HG02623 (cell line): ENCODE measurements at regions not wholly inside any gene's neighbourhood (a gene's known extent, or its start where the extent isn't known, plus 50 kb on each side); places are given as distances from the start of the nearest gene placed in this dataset.

Source experiments
- ATAC-seq: cut with Tn5 transposase; IDR thresholded peaks from one replicate; pipeline ENCODE4 v1.9.1; 2021; ENCODE audit warnings: moderate library complexity; ENCODE audit not compliant: unreplicated experiment

- no peak for ATAC-seq
These were observed 172.1 kb upstream of the DACH1 start for GRCh38 chr13:72039126-72039525.

- no peak for ATAC-seq
These were observed 163.0 kb upstream of the DACH1 start for GRCh38 chr13:72029981-72030380.

GRCh38 chr13:72025836-72026235 is 158.8 kb upstream of the DACH1 start:
- ATAC-seq = no peak

GRCh38 chr13:72023895-72024294 is 156.9 kb upstream of the DACH1 start:
- ATAC-seq = no peak

DNA sequence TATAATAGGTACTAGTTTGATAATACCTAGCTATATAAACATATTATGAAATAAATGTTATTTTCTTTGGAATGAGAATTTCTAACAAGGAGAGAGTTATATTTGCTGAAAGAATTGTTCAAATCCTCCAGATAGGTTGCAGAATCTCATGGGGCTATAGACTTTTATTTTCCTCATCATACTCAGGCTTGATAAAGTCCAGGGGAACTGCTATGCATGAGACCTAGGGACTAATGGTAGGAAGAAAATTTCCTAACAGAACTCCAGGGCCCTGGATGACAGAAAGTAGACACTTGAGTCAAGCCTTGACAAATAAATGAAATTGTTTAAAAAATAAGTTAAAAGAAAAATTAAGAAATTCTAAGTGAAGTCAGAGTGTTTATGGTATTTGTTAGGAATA is 138.5 kb upstream of the DACH1 start:
- no peak for ATAC-seq

DNA sequence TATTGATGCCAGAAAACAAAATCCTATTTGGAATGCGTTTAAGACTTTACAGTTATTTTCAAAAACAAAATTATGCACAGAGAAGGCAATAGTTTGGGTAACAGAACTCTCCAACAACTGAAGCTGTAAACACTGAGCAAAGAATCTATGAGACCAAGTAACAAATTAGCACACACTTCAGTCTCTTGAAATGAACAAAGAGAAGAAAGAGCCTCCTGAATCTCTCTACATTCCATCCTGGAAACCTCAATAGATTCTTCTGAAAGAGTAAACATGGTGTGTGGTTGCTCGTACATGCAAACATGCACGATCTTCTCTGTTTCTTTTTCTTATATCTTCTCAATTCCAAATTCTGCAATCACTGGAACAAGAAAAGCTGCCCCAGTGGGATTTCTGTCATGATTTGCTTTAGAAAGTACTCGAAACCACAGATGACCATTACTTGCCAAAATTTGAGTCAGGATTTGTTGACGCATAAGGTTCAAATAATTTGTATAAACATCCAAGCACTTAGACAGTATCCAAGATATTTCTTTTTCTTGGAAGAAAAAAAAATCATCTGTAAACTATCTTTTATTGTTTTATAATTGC is 137.9 kb upstream of the DACH1 start:
- no peak for ATAC-seq

- ATAC-seq = no peak
These were observed 137.2 kb upstream of the DACH1 start for GRCh38 chr13:72004246-72004645.

GRCh38 chr13:71998223-71998622 is 131.2 kb upstream of the DACH1 start:
- ATAC-seq = no peak

DNA sequence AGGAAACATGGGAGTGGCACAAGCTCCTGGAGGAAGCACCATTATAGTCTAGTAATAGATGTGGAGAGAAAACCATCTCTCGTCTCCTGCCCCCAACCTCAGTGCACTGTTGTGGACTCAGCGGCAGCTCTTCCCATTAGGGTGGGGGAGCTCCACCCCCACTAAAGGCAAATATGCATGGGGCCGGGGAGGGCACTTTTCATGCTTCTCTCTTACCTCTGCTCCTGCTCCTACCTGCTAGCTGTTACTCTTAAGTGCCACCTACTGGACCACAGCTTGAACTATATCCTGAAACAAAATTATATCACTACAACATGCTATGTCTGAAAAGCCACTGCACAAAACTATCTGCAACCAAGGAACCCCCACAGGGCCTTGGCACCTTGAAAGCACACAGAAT is 112.6 kb upstream of the DACH1 start:
- no peak for ATAC-seq

DNA sequence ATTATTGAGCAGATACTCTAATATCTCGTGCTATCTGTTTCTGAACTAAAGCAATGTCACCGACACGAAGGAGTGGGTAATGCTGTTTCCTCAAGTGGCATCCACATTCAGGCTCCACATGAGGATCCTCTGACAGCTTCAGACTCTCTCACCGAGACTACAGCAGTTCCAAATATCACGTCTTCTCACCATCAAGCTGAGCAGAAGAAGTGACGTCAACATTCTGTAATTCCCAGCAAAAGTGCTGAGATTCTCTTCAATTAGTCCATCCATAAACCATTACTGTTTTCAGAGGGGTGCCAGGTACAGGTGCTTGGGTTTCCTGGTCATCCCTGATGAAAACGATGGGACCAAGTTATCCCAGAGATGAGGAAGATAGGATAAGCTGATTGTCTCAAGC is 110.0 kb upstream of the DACH1 start:
- ATAC-seq = no peak

GRCh38 chr13:71967990-71968389 is 101.0 kb upstream of the DACH1 start:
- ATAC-seq = no peak

DNA sequence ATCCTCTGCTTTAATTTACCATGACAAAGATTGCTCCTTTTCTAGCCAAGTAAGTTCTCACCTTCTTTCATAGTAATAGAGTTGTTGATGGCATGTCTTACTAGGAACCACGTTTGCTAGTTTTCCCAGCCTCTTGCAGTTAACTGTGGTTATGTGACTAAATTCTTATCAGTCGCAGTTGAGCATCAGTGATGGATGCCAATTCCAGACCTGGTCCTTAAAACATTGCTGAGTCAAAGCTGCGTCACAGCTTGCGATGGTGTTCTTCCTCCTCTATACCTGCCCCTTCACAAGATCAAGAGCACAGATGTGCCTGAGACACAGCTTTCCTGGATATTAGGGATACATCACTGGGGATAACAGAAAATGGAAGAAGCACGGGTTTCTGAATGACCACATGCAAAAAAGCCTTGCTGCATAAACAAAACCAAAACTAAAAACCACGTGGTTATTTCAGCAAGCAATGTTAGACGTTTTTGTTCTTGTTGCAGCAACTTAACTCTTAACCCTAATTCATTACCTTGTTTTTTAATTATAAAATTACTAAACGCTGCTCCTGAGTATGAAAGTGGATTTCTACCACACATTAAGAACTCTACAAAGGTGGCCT is 97.6 kb upstream of the DACH1 start:
- no peak for ATAC-seq

DNA sequence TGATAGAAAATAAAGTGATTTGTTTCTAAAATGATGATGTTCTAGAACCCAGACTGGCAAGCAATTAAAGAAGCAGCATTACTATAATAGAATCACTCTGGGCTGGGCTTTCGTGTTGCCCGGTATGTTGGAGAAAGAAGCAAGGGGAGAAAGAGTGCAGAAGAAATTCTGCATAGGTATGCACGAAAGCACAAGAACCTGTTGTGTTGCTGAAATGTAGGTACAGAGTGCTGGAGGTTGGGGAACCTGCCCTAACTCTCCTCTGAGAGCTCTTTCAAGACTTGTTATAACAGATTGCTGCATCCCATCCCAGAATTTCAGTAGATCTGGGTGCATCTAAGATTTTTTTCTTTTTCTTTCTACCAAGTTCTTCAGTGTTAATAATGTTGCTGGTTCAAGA is 95.7 kb upstream of the DACH1 start:
- ATAC-seq = no peak

DNA sequence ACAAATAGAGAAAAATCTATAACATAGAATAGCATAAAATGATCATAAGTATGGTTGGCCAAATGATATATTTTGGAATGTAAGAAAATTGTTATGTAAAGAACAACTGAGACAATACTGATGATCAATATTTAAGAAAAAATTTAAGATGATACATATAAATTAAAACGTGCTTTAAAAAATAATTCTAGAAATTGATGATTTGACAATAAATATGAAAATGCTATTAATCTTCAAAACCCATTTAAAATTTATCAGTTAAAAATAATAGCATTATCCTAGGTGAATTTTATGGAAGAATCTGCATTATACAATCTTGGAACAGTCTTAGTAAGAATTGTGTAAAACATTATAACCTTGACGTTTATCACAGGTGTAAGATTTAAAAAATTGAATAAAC is 95.1 kb upstream of the DACH1 start:
- no peak for ATAC-seq

- no peak for ATAC-seq
These were observed 82.4 kb upstream of the DACH1 start for GRCh38 chr13:71949441-71949840.

GRCh38 chr13:71939186-71939585 is 72.2 kb upstream of the DACH1 start:
- ATAC-seq = no peak

DNA sequence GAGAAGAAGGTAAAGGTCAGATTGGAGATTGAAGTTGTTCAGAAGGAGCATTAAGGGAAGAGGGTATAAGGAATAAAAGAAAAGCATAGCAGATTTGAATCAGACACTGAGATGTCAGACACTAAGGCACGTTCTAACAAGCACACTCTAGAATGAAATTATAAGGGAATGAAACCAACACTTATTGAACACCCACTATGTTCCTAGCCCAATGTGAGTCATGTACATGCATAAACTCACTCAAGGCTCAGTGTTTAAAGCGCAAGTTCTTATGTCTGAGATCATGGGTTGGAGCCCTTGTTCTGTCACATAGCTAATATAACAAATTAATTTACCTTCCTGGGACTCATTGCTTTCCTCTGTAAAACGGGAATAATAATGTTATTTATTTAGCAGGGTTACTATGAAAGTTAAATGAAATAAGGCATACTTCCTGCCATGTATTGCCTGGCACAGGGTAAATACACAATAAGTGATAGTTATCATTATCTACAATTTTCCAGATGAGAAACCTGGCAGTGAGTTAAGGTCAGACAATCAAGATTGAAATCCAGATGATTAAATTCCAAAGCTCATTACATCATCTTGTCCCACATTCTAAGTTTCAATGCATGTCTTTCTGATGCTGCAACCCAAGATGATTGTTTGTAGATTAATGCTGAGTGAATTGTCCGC is 68.3 kb upstream of the DACH1 start:
- no peak for ATAC-seq

DNA sequence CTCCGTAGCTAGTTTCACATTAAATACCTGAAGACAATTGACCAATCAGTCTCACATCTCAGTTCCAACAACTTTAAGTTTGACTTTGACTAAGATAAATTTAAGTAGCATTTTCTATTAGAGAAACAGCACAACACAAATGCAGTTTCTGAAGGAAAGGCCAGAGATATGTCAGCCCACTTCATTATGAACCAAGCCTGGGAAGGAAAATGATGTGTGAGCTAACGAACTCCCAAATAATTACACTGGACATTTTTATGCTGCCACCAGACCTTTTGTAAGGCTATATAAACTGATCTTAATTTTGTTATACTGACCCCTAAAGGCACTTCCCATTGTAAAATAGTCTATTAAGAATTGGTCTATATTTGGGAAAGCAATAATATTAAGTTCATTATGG is 57.9 kb upstream of the DACH1 start:
- no peak for ATAC-seq

- ATAC-seq = no peak
These were observed 55.2 kb upstream of the DACH1 start for GRCh38 chr13:71922194-71922593.
